ENCODE measurements at regions not wholly inside any gene's neighbourhood (a gene's known extent, or its start where the extent isn't known, plus 50 kb on each side); places are given as distances from the start of the nearest gene placed in this dataset.

DNA sequence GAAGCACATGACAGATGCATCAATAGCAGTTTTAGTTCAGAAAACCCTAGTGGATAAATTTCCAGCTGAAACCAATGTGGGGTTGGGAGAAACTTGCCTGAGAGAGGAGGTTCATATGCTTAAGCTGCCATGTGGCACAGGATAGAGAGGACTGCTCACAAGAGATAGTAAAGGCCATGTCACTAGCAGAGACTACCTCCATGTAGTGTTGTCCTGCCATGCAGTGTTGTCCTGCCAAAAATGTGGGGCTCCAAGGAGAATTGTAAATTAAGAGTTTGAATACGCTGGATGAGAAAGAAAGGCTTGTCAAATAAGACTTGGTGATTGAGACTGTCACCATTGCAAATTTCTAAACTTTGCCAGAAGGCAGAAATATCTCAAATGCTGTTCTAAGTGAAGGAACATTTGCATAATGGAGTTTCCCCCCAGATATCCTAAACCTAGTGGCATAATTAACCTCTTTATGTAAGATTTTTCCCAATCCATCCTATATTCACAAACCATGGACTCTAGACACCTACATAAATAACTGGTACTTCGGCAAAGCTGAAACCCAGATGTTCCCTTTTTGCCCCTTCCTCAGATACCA, 938.3 kb upstream of the ALCAM start:
- TF ChIP-seq, protein P1, sequence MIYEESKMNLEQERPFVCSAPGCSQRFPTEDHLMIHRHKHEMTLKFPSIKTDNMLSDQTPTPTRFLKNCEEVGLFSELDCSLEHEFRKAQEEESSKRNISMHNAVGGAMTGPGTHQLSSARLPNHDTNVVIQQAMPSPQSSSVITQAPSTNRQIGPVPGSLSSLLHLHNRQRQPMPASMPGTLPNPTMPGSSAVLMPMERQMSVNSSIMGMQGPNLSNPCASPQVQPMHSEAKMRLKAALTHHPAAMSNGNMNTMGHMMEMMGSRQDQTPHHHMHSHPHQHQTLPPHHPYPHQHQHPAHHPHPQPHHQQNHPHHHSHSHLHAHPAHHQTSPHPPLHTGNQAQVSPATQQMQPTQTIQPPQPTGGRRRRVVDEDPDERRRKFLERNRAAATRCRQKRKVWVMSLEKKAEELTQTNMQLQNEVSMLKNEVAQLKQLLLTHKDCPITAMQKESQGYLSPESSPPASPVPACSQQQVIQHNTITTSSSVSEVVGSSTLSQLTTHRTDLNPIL (CRISPR knock-in tag; IDR thresholded peaks at IDR 0.05; ENCODE audit: low read depth), result no peak
- TF ChIP-seq TCF4 (CRISPR knock-in tag; IDR thresholded peaks at IDR 0.05; ENCODE audit: borderline replicate concordance) (no peak), ZC3H10 (CRISPR knock-in tag; IDR thresholded peaks at IDR 0.05) (no peak)
- TF ChIP-seq, protein P2, sequence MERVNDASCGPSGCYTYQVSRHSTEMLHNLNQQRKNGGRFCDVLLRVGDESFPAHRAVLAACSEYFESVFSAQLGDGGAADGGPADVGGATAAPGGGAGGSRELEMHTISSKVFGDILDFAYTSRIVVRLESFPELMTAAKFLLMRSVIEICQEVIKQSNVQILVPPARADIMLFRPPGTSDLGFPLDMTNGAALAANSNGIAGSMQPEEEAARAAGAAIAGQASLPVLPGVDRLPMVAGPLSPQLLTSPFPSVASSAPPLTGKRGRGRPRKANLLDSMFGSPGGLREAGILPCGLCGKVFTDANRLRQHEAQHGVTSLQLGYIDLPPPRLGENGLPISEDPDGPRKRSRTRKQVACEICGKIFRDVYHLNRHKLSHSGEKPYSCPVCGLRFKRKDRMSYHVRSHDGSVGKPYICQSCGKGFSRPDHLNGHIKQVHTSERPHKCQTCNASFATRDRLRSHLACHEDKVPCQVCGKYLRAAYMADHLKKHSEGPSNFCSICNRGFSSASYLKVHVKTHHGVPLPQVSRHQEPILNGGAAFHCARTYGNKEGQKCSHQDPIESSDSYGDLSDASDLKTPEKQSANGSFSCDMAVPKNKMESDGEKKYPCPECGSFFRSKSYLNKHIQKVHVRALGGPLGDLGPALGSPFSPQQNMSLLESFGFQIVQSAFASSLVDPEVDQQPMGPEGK (CRISPR knock-in tag; IDR thresholded peaks at IDR 0.05; ENCODE audit: borderline replicate concordance), result no peak
